HepG2 (cell line): ENCODE measurements at regions not wholly inside any gene's neighbourhood (a gene's known extent, or its start where the extent isn't known, plus 50 kb on each side); places are given as distances from the start of the nearest gene placed in this dataset.

Experiments
- POLR2A ChIP-seq, 2 experiments: IDR thresholded peaks; 2 replicates each; pipeline ENCODE4 v1.6.1; 2011; ENCODE audit warnings: low read depth in 2 of 2, low read length in 2 of 2, mild to moderate bottlenecking in 1 of 2, moderate library complexity in 1 of 2; ENCODE audit not compliant: insufficient read depth in 1 of 2
- RFX5 ChIP-seq: IDR thresholded peaks from 2 replicates; pipeline ENCODE4 v1.6.1; 2011; ENCODE audit warnings: low read depth, low read length, improper control_type of control experiment
- ZNF343 ChIP-seq: sonication (generic); formaldehyde crosslinking; IDR thresholded peaks from 2 replicates; pipeline ENCODE4 v1.4.0; 2020; ENCODE audit warnings: mild to moderate bottlenecking, missing genetic modification reagents
- ZNF446 ChIP-seq: sonication (generic); formaldehyde crosslinking; IDR thresholded peaks from 2 replicates; pipeline ENCODE4 v1.5.0; 2020; ENCODE audit warnings: mild to moderate bottlenecking, missing genetic modification reagents
- TF ChIP-seq, protein P1 (sequence below): IDR thresholded peaks from 2 replicates; pipeline ENCODE4 v1.6.1; 2012; ENCODE audit warnings: low read length, improper control_type of control experiment

DNA sequence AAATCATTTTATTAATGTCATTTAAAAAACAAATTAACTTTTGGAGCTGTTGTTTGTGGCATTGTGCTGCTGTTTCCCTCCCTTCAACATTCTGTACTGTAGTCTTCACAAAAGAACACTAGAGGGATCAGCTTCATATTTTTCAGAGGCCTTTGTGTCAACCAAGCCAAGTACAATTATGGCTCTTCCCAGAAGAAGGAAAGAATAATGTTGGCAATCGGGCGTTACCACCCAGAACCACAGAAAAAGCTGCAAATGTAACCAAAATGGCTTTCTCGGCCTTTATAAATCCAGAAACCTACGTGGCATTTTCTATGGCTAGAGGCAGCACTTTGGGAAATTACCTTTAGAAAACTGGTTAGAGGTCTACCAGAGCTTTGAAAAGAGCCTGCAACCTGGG lies 98.8 kb upstream of the COL1A2 start:
- TF ChIP-seq ZNF446 (CRISPR knock-in tag) (no peak), POLR2A (IDR thresholded peaks at IDR 0.05; ENCODE audit: insufficient read depth in 1 of 2, low read depth in 2 of 2, low read length in 2 of 2) (no peak), ZNF343 (CRISPR knock-in tag) (no peak), RFX5 (no peak)
- TF ChIP-seq, protein P1, sequence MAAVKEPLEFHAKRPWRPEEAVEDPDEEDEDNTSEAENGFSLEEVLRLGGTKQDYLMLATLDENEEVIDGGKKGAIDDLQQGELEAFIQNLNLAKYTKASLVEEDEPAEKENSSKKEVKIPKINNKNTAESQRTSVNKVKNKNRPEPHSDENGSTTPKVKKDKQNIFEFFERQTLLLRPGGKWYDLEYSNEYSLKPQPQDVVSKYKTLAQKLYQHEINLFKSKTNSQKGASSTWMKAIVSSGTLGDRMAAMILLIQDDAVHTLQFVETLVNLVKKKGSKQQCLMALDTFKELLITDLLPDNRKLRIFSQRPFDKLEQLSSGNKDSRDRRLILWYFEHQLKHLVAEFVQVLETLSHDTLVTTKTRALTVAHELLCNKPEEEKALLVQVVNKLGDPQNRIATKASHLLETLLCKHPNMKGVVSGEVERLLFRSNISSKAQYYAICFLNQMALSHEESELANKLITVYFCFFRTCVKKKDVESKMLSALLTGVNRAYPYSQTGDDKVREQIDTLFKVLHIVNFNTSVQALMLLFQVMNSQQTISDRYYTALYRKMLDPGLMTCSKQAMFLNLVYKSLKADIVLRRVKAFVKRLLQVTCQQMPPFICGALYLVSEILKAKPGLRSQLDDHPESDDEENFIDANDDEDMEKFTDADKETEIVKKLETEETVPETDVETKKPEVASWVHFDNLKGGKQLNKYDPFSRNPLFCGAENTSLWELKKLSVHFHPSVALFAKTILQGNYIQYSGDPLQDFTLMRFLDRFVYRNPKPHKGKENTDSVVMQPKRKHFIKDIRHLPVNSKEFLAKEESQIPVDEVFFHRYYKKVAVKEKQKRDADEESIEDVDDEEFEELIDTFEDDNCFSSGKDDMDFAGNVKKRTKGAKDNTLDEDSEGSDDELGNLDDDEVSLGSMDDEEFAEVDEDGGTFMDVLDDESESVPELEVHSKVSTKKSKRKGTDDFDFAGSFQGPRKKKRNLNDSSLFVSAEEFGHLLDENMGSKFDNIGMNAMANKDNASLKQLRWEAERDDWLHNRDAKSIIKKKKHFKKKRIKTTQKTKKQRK: no peak
